ENCODE measurements at regions not wholly inside any gene's neighbourhood (a gene's known extent, or its start where the extent isn't known, plus 50 kb on each side); places are given as distances from the start of the nearest gene placed in this dataset.

DNA sequence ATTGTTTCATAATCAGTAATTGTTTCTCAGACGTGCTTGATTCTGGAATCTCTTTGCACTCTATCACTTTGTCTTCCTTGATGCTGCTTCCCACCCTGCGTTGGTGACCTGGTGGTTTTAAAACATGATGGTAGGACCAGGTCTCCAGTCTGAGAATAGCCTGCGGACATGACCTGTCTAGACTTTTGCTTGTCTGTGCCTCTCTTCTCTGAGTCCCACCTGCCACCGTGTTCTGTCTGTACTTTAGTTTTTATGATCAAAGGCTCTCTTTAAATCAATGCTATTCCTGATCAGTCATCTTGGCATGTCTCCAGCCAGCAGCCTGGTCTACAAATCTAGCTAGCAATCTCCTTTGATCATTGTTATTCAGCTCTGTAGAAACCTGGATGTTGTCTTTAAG lies 933.9 kb downstream of the DIAPH3 start:
- Mint-ChIP-seq H3K4me3 (no peak overlapping the region), H3K9me3 (peaks cover 6 to 10% of the 10 kb centered on the region in 2 donors), H3K27ac (no peak overlapping the region), H3K36me3 (ENCODE audit: insufficient read depth) (no peaks in the 10 kb centered on the region), H3K4me1 (ENCODE audit: low read depth in 2 of 2) (no peaks in the 10 kb centered on the region), H3K27me3 (no peaks in the 10 kb centered on the region)
- DNase-seq: no peak
- no peak for ATAC-seq (replicated peaks)

DNA sequence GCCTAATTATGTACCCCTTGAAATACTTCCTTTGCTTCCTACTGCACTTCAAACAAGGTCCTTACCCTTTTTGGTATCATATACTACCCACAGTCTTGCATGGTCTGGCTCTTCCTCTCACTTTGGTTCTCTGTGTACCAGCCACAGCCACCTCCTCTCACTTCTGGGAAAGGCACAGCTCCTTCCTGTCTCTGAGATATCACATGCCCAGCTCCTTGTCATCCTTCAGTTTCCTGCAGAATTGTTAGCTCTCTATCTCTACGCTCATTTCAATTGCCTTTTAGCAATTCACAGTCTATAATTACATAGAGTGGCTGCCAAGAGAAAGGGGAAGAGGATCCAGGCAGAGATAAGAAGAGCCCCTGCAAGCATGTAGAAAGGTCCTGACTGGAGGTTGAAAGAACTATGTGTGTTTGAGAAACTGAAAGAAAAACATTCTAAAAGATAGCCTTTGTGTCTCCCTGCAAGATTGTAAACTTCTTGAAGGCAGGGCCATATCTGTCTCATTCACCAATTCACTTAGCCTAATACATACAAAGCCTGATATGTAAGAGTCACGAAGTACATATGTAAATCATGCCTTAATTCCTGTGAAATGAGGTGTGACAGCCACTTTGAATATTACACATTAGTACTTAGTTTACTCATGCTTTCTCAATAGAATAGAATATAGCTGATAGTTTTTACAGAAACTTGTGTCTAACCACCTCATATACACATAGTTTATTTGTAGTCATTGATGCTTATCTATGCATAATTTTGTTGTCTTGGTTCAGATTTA lies 933.1 kb downstream of the DIAPH3 start:
- DNase-seq (no peak), ATAC-seq (replicated peaks) (no peak)
- H3K4me3 Mint-ChIP-seq: no peak overlapping the region
- no peaks in the 10 kb centered on the region for H3K36me3 Mint-ChIP-seq (ENCODE audit: insufficient read depth)
- H3K9me3 Mint-ChIP-seq: peaks cover 6 to 7% of the 10 kb centered on the region in 2 donors
- no peaks in the 10 kb centered on the region for H3K4me1 Mint-ChIP-seq (ENCODE audit: low read depth in 2 of 2)
- H3K27ac Mint-ChIP-seq: no peak overlapping the region
- H3K27me3 Mint-ChIP-seq: no peaks in the 10 kb centered on the region

DNA sequence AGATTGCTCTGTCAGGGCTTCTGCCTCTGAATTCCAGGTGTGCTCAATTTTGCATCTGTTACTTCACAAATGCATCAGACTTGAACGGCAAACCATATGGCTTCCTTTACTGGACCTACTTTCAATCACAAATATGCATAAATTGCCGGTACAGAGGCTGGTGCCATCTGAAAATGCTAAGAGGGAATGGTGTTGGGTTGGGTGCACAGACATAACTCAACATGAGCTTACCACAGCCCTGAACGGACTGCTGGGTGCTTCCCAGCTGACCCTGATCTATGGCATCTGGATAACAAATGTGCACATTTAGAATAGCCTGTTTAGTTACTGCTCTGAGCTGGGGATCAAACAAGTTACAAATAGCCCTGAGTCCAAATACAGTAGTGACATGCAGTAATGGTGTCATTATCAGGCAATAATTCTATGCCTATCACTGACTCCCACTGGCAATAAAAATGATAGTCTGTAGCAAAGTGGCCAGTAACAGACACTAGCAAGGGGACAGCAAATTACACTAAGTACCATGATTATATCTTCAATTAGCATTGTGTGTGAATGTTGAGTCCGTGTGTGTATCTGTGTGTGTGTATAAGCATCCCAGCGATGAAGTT lies 927.3 kb downstream of the DIAPH3 start:
- Mint-ChIP-seq H3K9me3 (no peaks in the 10 kb centered on the region), H3K4me1 (ENCODE audit: low read depth in 2 of 2) (no peaks in the 10 kb centered on the region), H3K27ac (no peak overlapping the region), H3K4me3 (no peak overlapping the region), H3K36me3 (ENCODE audit: insufficient read depth) (no peaks in the 10 kb centered on the region), H3K27me3 (no peaks in the 10 kb centered on the region)
- DNase-seq (no peak), ATAC-seq (replicated peaks) (no peak)

DNA sequence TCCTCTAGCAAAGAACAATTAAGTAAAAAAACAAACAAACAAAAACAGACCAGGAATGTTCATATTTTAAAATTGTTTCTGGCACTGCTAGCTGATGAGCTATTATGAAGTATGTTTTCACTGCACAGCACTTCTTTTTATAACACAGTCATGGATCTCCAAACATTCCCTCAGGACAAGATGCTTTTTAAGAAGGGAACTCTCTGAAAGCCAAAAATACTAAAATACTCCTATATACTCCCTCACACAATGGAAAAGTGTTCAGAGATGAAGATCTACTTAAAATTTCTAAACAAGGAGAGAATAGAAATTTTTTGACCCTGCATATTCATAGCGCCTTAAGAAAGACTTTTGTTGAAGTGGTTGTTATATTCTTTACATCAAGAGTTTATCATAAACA lies 926.8 kb downstream of the DIAPH3 start:
- H3K27ac Mint-ChIP-seq: no peak overlapping the region
- H3K36me3 Mint-ChIP-seq (ENCODE audit: insufficient read depth): no peaks in the 10 kb centered on the region
- no peak overlapping the region for H3K4me3 Mint-ChIP-seq
- H3K9me3 Mint-ChIP-seq: no peaks in the 10 kb centered on the region
- no peak for DNase-seq
- H3K27me3 Mint-ChIP-seq: no peaks in the 10 kb centered on the region
- H3K4me1 Mint-ChIP-seq (ENCODE audit: low read depth in 2 of 2): no peaks in the 10 kb centered on the region
- no peak for ATAC-seq (replicated peaks)

DNA sequence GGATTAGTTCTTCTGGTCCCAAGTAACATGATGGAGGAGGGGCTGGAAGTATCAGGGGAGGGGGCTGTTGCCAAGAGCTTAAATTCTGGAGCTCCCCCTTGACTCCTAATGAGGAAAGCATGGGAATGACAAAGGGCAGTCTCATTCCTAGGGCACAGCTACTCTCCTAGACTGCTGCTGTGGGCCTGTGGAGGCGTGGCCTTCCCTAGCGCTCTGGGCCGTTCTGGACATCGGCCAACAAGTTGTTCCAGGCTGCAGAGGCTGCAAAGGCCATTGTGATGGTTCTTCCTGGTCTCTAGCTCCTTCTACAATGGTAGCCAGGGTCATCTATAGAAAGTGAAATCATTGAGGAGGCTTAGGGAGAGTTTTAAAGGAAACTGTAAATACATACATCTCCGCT lies 916.6 kb downstream of the DIAPH3 start:
- DNase-seq (no peak), ATAC-seq (replicated peaks) (no peak)
- Mint-ChIP-seq H3K9me3 (peaks cover 0 to 5% of the 10 kb centered on the region in 2 donors), H3K36me3 (ENCODE audit: insufficient read depth) (no peaks in the 10 kb centered on the region), H3K4me1 (ENCODE audit: low read depth in 2 of 2) (no peaks in the 10 kb centered on the region), H3K27ac (no peak overlapping the region), H3K4me3 (no peak overlapping the region), H3K27me3 (no peaks in the 10 kb centered on the region)

DNA sequence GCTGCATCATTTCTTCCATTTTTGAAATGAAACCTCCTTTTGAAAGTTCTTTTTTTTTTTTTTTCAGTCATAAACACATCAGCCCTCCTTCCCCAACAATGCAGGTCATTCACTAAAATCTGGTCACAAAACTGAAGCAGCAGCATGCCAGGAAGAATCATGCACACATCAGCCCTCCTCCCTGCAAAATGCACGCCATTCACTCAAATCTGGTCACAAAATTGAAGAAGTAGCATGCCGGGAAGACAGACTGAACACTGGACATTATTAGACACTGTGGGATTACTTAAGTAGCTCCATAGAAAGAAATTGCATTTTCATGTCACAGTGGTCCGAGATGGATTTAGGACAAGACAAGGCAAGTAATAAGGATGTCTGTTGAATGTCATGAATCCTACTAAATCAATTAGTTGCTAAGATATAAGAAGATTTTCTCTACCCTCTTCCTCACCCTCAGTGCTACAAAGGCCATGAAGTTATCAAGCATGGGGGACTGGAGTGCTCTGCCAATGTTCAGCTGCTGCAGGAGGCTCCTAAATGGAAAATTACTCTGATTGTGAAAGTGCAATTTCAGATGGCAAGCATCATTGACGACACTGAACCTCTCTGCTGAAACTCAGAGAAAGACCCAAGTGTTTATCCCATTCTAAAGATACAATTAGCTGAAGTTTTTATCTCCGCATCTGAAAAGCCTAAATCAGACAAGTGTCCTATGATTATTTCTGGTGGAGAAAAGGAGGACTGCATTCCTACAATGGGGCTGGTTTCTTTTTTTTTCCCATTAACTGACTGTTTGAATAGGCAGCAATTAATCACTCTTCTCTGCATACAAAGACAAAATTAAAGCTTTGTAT lies 913.2 kb downstream of the DIAPH3 start:
- Mint-ChIP-seq H3K4me3 (no peak overlapping the region), H3K4me1 (ENCODE audit: low read depth in 2 of 2) (no peaks in the 10 kb centered on the region), H3K27ac (no peak overlapping the region), H3K27me3 (no peaks in the 10 kb centered on the region), H3K9me3 (peaks cover 0 to 12% of the 10 kb centered on the region in 2 donors), H3K36me3 (ENCODE audit: insufficient read depth) (no peaks in the 10 kb centered on the region)
- ATAC-seq (replicated peaks) (no peak), DNase-seq (no peak)

DNA sequence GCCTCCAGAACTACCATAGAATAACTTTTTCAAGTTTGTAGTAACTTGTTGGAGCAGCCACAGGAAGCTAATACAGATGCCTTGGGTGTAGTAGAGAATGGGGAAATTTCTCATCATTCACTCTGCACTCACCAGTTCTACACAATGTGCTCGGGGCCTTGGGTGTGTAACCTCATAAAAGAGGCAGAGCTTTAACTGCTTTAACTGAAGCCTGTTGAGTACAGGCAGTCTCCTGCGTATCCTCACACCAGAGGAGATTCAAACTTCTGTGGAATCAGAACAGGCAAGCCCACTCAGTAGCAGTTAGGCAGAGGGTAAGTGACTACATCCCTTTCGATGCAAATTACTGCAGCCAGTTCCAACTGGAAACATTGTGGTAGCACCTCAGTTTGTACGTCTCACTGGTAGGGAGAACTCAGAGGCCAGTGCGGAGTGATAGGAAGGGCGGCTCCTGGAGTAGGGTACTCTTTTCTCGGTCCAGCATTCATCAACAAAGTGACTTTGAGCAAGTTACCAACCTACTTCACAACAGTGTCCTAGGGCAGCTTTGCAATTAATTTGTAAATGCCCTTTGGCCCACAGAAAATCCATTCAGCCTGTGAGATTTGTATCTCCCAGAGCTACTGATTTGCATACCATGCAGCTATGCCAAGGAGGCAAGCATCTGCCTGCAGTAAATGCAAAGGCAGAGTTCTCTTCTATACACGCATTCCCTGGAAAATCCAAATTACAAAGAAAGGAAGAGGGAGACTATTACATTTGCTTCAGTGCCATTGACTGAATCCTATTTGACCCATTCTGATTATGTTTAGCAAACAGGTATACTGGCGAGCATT lies 904.3 kb downstream of the DIAPH3 start:
- no peak overlapping the region for H3K27ac Mint-ChIP-seq
- H3K27me3 Mint-ChIP-seq: no peaks in the 10 kb centered on the region
- no peaks in the 10 kb centered on the region for H3K36me3 Mint-ChIP-seq (ENCODE audit: insufficient read depth)
- DNase-seq (no peak), ATAC-seq (replicated peaks) (no peak)
- no peak overlapping the region for H3K4me3 Mint-ChIP-seq
- H3K4me1 Mint-ChIP-seq (ENCODE audit: low read depth in 2 of 2): no peaks in the 10 kb centered on the region
- H3K9me3 Mint-ChIP-seq: peaks cover 0 to 5% of the 10 kb centered on the region in 2 donors

DNA sequence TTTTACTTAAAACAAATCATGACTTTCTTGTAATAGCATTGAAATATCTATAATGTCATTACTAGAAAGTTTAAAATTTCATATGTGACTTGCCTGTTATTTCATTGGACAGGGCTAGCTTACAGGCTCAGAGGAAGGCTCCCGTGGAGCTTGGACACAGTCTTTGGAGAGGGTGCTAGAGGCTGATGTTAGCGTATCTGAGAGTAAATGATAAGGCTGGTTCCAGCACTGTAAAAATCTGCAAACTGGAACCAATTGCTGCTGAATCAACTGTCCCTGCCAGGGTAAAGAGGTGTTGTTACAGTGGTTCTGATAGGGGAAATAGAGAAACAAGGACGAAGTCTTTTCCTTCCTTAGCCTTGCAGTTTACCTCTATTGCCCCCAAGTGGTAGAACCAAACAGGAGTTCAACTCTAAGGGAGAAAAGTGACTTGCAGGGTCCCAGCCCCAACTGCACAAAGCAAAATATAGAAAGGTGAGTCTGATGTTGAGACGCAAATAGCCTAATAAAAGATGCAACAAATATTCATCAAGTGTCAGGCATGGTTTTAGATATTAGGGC lies 901.7 kb downstream of the DIAPH3 start:
- DNase-seq (no peak), ATAC-seq (replicated peaks) (no peak)
- H3K27ac Mint-ChIP-seq: no peak overlapping the region
- H3K4me3 Mint-ChIP-seq: no peak overlapping the region
- no peaks in the 10 kb centered on the region for H3K4me1 Mint-ChIP-seq (ENCODE audit: low read depth in 2 of 2)
- no peaks in the 10 kb centered on the region for H3K36me3 Mint-ChIP-seq (ENCODE audit: insufficient read depth)
- peaks cover 0 to 2% of the 10 kb centered on the region in 2 donors for H3K9me3 Mint-ChIP-seq
- H3K27me3 Mint-ChIP-seq: no peaks in the 10 kb centered on the region

DNA sequence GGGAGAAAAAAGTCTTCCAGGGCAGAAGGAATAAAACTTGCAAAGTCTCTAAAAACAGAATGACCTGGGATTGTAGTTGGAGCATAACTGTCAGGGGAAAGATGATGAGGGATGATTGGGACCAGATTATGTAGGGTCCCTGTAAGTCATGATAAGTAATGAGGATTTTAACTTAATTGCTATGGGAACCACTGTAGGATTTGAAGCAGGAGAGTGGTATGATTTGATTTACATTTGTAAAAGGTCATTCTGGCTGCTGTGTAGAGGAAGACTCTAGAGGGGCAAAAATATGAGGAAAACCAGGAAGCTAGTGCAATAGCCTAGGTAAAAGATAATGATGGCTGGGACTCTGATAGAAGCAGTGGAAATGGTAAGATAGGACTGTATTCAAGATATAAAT lies 900.2 kb downstream of the DIAPH3 start:
- Mint-ChIP-seq H3K27me3 (no peaks in the 10 kb centered on the region), H3K4me3 (no peak overlapping the region), H3K4me1 (ENCODE audit: low read depth in 2 of 2) (no peaks in the 10 kb centered on the region), H3K36me3 (ENCODE audit: insufficient read depth) (no peaks in the 10 kb centered on the region), H3K27ac (no peak overlapping the region), H3K9me3 (peaks cover 0 to 3% of the 10 kb centered on the region in 2 donors)
- ATAC-seq (replicated peaks): no peak
- no peak for DNase-seq

DNA sequence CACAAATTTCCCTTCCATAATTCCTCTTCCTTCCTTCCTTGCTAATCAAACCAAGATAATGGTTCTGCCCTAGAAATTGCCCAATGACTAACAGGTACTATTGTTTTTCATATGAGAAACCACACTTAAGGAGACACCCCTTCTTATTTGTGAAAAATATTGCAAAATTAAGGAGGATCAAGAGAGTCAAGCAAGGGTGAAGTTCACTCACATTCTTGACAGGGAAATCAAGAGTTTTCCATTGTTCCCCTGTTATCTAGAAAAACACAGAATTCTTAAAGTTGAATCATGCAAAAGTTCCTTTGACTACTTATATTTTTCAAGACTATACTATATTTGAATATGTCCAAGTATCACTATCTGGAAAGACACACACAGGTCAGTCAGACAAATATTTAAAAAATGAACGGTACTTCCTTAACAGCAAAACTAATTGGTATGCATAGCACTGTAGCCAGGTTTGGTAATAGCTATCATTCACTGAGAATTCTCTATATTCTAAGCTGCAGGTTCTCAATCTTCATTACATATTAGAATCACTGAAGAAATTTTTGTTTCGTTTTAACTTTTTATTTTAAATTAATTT lies 897.2 kb downstream of the DIAPH3 start:
- H3K4me1 Mint-ChIP-seq (ENCODE audit: low read depth in 2 of 2): no peaks in the 10 kb centered on the region
- no peaks in the 10 kb centered on the region for H3K27me3 Mint-ChIP-seq
- H3K36me3 Mint-ChIP-seq (ENCODE audit: insufficient read depth): no peaks in the 10 kb centered on the region
- DNase-seq: no peak
- peaks cover 0 to 1% of the 10 kb centered on the region in 2 donors for H3K9me3 Mint-ChIP-seq
- no peak for ATAC-seq (replicated peaks)
- no peak overlapping the region for H3K27ac Mint-ChIP-seq
- no peak overlapping the region for H3K4me3 Mint-ChIP-seq

DNA sequence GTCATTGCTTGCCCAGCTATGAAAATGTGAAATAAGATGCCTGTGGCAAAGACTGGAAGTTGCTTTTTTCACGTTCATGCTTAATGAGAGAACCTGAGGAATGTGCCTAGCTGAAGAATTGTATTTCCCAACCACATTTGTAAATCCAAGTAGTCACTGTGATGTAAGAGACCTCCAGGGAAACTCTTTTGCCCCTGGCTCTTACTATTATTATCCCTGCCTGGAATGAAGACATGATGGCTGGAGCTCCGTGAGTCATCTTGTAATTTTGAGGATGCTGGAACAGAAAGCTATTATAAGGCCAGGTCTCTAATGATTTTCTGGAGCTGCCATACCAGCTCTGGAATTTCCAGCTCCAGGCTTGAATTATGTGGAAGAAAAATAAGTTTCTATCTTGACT lies 894.3 kb downstream of the DIAPH3 start:
- no peak overlapping the region for H3K27ac Mint-ChIP-seq
- no peak overlapping the region for H3K4me3 Mint-ChIP-seq
- peaks cover 0 to 1% of the 10 kb centered on the region in 2 donors for H3K9me3 Mint-ChIP-seq
- H3K4me1 Mint-ChIP-seq (ENCODE audit: low read depth in 2 of 2): no peaks in the 10 kb centered on the region
- DNase-seq (no peak), ATAC-seq (replicated peaks) (no peak)
- no peaks in the 10 kb centered on the region for H3K27me3 Mint-ChIP-seq
- no peaks in the 10 kb centered on the region for H3K36me3 Mint-ChIP-seq (ENCODE audit: insufficient read depth)

DNA sequence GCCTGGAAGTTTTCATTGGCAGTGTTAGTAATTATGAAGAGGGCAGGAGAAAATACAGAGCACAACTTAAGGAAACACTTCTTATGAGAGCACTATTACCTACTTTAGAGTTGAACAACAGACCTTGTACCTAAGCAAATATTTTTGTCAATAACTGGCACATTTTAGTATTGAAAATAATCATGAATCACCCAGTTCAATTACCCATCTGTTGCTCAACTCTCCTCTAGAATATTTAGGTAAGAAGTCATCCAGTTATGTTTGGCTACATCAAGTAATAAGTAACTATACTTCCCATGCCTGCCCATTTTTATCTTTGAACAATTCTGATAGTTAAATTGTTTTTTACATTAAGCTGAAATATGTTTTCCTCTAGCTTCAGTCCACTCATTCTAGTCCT lies 893.4 kb downstream of the DIAPH3 start:
- ATAC-seq (replicated peaks) (no peak), DNase-seq (no peak)
- H3K36me3 Mint-ChIP-seq (ENCODE audit: insufficient read depth): no peaks in the 10 kb centered on the region
- no peak overlapping the region for H3K4me3 Mint-ChIP-seq
- no peak overlapping the region for H3K27ac Mint-ChIP-seq
- H3K4me1 Mint-ChIP-seq (ENCODE audit: low read depth in 2 of 2): no peaks in the 10 kb centered on the region
- peaks cover 0 to 1% of the 10 kb centered on the region in 2 donors for H3K9me3 Mint-ChIP-seq
- no peaks in the 10 kb centered on the region for H3K27me3 Mint-ChIP-seq

Measured in effector memory CD8-positive, alpha-beta T cell (primary cell).